GM18951 (cell line): ENCODE measurements at regions not wholly inside any gene's neighbourhood (a gene's known extent, or its start where the extent isn't known, plus 50 kb on each side); places are given as distances from the start of the nearest gene placed in this dataset.
"Not testable (repeated sequence)": the region's sequence is repeated elsewhere in the genome, so short reads cannot be mapped to it uniquely, and the experiment has no call there.

ENCODE experiments used
- POLR2A ChIP-seq: IDR thresholded peaks from 4 replicates; pipeline ENCODE4 v1.6.1; 2011; ENCODE audit warnings: mild to moderate bottlenecking; ENCODE audit not compliant: insufficient read length, insufficient read depth; ENCODE audit errors: extremely low read depth
- in situ Hi-C: fragments of 300-500 bp; cut with MboI; formaldehyde crosslinking; loops from one replicate; pipeline ENCODE4 v1.12.0; 2022; ENCODE audit warnings: low sequenced_read_pairs, mixed read lengths, inconsistent platforms; ENCODE audit not compliant: unreplicated experiment

DNA sequence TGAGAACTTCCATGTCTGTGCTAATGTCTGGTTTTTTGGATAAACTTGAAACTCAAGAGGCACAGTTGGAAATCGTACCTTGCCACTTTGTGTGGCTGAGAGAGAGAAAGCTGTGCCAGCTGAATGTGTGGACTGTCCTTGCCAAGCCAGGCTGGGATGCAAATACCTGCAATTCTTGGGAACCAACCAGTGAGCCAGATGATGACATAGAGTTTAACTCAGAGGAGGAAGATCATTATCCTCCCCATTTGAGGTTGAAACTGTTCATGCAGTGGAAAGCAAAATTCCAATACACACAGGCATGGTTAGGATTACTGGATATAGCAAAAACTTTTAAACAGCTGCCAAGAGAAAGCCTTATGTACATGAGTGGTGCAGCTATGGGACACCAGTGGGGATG, 451.4 kb upstream of the NPAP1 start:
- no peak for TF ChIP-seq POLR2A
- in situ Hi-C loops = no loop called here

DNA sequence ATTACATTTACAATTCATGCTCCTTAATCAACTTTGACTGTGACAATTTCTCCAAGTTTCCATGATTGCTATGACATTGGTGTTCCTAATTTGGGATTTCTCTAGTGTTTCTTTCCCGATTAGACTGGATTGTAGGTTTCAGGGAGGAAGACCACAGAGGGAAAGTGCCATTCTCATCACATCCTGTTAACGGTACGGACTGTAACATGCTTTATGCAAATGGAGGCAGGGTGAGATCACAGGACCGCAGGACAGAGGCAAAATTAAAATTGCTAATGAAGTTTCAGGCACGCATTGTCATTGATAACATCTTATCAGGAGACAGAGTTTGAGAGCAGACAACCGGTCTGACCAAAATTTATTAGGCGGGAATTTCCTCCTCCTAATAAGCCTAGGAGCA, 446.7 kb upstream of the NPAP1 start:
- in situ Hi-C loops = not testable (repeated sequence)

DNA sequence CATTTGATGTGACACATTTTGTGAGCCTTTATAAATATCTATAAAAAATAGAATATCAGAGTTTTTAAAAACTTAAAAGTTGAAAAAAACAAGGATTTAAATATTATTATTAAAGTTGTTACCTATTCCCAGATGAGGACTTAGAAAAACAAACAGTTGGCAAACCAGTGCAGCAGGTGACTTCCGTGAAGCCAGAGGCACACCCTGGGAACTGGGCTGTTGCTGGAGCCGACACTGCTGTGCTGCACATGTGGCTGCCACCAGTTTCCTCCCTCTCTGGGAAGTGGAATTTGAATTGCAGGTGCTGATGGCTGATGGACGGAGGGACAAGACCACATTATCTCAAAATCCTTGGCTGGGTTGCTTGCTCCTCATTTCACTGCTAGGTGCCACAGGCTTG, 442.4 kb upstream of the NPAP1 start:
- in situ Hi-C loops = not testable (repeated sequence)

DNA sequence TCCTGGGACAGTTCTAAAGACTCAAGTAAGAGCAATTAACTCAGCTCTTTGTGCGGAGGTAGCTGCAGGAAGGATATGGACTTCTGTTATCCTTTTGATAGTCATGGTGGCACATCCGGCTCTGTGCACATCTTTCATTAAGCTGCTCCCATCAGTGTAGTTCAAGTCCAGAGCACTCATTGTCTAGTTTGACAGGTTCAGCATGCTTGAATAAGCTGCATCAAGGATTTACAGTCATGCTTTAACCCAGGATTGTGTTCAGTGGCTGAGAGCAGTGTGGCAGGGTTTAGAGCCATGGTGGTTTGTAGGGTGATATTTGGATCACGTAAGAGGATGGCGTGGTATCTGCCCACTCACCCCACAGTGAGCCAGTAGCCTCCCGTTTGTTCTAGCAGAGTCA, 435.0 kb upstream of the NPAP1 start:
- in situ Hi-C loops = not testable (repeated sequence)

DNA sequence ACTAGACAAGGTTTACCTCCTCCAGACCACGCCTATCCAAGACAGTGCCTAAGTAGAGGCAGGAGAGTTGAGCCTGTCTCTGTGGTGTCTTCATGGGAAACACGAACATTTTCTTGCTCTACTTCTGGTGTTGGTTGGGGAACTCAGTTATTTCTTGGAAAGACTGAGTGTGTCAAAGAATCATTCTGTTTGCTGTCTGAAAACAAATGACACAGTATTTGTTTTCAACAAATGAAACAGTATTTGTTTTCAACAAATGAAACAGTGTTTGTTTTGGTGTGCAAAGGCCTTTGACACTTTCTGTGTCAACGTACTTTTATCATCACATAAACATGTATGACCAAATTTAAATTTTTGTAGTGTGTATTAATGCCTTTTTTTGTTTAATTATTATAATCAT, 416.5 kb upstream of the NPAP1 start:
- in situ Hi-C loops = not testable (repeated sequence)

DNA sequence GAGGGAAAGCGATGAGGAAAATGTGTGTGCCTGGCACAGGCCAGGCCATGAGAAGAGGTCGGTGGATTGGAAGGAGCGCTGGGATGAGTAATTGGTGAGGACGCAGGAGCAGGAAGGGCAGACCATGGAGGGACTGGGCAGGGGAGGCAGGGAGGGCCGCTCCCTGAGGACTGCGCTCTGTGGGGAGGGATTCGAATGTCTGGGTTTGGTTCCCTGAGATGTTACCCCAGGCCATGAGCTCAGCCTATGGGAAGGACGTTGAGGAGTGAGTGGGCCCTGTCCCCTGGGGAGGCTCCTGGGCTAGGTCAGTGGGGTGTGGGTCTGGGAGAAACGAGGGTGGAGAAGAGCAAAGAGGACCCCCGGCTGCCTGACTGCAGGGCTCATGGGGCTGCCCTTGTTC, 415.2 kb upstream of the NPAP1 start:
- in situ Hi-C loops = loop anchor here (10.0 kb wide), 1 partner anchor 156 kb away; no protein-coding TSS in a partner anchor

DNA sequence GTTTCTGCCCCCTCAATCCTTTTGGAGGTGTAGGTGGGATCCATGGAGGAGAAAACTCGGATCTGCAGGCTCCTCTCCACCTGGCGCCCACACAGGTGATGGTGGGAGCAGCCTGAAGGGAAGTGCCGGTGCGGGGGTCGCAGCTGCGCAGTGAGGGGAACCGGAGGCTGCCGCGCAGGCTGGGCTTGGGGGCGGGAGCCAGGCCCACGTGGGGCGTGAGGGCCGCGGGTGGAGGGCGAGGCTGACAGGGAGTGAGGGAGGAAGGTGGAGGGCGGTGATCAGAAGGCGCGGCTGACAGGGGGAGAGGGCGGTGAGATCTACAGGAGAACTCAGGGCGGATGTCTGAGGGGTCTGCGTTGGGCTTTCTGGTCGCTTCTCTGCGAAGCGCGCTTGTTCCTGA, 414.7 kb upstream of the NPAP1 start:
- in situ Hi-C loops = loop anchor here (10.0 kb wide), 1 partner anchor 156 kb away; no protein-coding TSS in a partner anchor

DNA sequence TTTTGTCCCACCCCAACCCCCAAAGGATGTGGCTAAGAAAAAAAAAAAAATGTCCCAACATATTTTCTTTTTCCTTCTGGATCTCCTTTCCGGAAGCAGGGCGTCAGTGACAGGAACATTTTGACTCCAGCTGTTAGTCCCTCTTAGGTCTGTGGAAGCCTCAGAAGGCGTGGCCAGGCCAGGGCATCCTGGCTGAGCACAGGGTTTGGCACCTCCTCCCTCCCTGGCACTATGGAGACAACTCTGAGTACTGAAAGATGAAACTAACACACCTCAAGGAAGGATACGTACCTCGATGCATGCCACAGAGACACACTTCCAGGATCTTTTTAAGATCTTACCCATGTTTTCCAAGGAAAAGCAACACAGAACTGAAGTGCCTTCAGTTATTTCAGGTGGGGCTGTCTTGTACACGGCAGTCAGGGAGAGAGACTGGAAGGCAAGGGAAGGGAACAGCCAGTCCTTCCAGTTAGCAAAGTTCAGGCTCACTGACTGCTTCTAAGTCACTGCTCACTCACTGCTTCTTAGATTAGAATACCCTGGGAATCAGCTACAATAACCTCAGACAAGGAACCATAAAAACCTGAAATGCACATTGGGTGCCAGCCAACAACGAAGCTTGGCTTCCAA, 406.9 kb upstream of the NPAP1 start:
- in situ Hi-C loops = loop anchor here (10.0 kb wide), 1 partner anchor 164 kb away; no protein-coding TSS in a partner anchor

DNA sequence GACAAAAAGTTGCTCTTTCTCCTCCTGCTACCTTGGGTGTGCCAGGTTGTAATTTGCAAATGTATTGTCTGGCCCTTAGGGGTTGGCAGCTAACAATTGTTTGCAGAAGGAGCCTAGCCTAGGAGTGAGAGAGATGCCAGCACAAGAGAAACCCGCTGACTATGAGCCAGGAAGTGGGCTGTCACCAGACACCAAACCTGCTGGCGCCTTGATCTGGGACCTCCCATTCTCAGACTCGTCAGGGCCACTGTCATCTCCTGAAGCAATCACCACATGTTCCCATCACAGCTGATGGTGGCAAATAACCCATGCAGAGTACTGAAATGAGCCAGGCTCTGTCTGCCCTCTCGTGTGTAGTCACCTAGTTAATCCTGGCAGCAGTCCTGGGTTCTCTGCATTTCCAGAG, 406.4 kb upstream of the NPAP1 start:
- in situ Hi-C loops = loop anchor here (10.0 kb wide), 1 partner anchor 164 kb away; no protein-coding TSS in a partner anchor
- no peak for TF ChIP-seq POLR2A

DNA sequence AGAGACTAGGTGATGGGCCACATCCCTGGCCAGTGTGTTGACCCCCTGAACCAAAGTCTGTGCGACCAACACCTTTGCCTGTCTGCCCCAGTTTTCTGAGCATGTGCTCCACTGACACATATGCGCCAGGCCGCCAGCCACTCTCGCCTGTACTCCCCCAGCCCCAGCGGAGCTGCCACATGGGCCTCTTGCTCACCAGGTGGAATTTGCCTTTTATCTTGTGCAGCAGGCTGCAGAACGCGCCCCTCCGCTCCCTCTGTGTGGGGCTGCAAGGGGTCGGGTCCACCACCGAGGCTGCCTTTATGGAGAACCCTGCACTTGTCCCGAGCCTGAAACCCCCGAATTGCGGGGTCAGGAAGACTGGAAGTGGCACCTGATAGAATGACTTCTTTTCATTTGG, 405.7 kb upstream of the NPAP1 start:
- no peak for TF ChIP-seq POLR2A
- in situ Hi-C loops = loop anchor here (10.0 kb wide), 1 partner anchor 165 kb away; no protein-coding TSS in a partner anchor

DNA sequence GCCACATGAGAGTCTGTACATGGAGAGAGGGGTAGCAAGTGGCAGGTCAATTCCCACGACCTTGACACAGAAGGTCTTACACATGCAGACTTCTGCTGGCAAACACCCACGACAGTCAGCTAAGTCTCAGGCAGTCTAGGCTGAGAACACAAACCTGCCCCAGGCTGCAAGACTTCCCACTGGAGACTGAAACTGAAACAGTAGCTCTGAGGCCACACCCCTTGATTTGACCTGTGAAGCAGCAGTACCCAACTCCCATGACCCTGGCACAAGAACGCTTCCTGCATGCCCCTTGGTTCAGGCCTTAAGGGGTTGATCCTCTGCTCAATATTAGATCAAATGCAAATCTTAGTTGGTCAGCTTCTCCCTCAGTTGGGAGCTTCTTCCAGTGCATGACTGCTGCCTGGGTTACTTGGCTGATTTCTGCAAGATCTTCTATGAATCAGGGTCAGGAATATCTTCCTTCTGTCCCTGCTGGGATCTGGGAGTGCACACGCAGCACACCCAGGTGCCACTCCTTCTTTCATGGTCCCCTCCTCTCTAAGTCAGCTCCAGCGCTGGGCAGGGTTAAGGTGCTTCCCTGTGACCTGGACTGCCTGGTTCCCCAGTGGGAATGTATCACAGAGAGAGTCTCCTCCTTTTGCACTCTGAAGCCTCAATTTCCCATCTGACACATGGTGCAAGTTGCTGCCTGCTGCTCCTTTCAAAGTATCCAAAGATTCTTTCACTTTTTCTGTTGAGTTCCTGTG, 403.9 kb upstream of the NPAP1 start:
- in situ Hi-C loops = not testable (repeated sequence)

DNA sequence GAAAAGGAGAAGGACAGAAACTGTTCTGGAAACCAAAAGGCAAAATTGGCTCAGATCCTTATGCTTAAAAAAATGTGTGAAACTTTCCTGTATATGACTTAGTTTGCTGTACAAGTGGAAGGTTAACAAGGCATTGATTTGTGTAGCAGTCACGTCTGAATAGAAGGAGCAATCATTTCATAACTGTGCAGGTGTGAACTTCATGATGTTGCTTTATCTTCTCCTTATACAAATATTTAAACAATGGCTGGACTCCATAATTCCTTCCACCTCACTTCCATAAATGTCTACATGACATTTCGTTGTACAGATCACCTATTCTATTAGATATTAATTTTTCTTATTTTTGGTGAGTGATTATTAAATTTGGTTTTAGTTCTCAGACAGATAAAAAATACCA, 382.7 kb upstream of the NPAP1 start:
- in situ Hi-C loops = no loop called here
- no peak for TF ChIP-seq POLR2A

DNA sequence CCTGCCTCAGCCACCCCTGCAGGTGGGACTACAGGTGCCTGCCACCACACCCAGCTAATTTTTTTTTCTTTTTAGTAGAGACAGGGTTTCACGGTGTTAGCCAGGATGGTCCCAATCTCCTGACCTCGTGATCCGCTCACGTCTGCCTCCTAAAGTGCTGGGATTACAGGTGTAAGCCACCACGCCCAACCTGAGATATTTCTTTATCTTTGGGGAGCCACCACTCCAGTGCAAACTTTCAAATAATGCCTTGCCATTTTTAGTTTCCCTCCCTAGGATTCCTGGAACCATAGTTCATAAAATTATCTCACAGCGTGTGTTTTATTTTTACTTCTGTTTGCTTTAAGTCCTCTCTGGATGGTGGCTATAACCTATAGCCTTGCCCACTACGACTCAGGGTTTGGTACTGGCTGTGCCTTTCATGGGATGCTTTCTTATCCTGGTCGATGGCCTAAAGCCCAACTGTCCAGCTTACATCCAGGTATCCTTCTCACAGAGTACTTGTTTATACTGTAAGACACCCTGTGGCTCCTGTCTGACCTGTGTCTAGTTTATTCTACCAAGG, 374.7 kb upstream of the NPAP1 start:
- in situ Hi-C loops = not testable (repeated sequence)

DNA sequence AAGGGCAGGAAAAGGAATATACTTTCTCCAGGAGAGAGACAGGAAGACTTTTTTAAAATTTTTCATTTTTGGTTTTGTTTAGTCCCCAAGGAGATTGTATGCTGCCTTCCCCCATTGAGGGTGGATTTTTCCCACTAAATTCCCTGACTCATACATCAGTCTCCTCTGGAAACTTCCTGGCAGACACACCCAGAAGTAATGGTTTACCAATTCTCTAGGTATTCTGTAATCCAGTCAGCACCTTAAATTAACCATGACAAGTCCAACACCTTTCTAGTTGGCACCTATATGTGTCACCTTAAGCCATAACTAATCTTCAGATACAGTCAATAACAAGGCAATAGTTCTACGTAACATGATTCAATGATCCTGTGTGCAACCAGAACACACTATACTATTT, 373.6 kb upstream of the NPAP1 start:
- in situ Hi-C loops = not testable (repeated sequence)

DNA sequence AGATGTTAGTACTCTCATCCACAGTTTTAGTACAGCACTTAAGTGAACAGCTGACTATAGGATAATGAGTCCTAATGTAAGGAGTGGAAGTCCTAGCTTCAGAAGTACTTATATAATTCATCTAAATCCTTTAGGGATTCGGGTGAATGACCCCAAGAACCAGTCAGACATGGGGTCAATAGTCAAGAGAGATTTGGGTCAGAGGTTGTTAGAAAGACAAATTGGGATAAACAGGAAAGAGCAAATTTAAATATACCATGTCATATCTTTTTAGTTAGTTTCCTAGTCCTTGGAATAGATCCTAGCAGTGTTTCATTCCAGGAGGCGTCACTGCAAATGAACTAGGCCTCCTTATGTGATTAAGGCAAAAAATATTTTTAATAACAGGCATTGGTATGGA, 370.8 kb upstream of the NPAP1 start:
- in situ Hi-C loops = not testable (repeated sequence)

DNA sequence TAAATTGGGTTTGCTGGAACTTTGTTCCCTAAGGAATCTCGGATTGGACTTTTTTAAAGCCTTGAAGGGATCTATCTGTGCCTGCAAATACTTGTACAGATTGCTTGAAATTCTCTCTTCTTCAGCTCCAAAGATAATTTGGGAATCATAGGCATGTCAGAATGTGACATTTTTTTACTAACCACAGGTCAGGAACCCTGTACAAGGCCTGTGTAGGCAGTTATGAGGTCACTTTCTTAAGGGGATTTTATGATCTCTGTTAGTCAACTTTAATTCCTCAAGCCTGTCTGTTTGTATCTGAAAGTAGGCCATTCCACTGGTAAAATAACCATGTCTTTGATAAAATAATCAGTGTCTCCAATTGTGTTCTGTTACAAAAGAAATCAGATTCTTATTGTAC, 369.9 kb upstream of the NPAP1 start:
- in situ Hi-C loops = not testable (repeated sequence)

DNA sequence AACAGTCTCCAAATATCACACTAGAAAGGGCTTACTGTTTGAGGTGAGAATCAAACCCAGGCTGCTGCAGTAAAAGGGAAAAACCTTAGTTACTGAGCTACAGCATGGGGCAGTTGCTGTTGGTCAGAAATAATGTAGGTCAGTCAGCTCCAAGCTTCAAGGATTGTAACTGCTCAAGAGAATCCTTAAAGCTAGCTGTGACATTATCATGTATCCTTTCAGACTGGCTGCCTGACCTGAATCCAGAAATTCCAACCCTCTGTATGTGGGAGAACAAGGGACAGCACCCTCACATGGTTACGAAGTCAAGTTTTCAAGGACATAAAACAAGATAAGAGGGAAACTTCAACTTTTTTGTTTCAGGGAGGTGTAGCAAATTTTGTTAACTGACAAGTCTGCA, 365.9 kb upstream of the NPAP1 start:
- in situ Hi-C loops = not testable (repeated sequence)

DNA sequence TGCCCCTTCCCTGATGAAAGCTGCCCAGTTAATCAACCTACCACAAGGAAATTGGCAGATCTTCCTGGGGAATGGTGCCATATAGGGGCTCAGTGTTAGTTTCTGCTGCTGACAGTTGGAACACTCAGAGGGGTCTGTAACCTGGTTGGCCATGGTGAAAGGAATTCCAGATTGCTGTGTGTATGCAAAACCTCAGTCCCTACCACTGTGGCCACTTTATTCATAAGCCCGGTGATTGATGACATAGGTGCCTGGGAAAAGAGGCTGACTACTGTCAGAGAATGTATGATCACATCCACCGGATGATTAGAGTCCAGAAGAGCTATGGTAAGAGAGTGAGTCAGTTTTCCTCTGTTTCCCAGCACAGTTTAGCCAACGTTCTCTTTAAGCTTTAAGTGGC, 363.9 kb upstream of the NPAP1 start:
- in situ Hi-C loops = not testable (repeated sequence)

DNA sequence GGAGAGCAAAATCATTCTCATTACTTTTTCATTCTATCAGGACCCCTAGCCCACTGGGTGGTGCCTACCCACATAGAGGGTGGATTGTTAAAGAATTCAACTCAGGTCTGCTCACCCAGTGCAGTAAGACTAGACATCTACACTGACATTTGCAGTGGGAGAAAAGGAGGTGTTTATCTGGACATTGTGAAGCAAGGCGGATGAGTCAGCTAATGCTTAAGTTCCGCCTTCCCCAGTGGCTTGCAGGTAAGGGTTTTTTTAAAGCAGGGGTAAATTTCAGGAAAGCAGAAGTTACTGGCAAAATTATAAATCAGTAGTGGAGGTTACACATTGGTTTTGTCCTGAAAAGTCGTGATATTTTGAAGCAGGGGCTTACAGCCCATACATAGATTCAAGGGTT, 359.2 kb upstream of the NPAP1 start:
- in situ Hi-C loops = not testable (repeated sequence)
